D341Med (cell line): ENCODE measurements at regions not wholly inside any gene's neighbourhood (a gene's known extent, or its start where the extent isn't known, plus 50 kb on each side); places are given as distances from the start of the nearest gene placed in this dataset.
"Not testable (repeated sequence)": the region's sequence is repeated elsewhere in the genome, so short reads cannot be mapped to it uniquely, and the experiment has no call there.

ENCODE experiments used
- DNase-seq: peaks from one replicate; pipeline ENCODE4 v3.0.0; 2012; ENCODE audit warnings: low spot score

DNA sequence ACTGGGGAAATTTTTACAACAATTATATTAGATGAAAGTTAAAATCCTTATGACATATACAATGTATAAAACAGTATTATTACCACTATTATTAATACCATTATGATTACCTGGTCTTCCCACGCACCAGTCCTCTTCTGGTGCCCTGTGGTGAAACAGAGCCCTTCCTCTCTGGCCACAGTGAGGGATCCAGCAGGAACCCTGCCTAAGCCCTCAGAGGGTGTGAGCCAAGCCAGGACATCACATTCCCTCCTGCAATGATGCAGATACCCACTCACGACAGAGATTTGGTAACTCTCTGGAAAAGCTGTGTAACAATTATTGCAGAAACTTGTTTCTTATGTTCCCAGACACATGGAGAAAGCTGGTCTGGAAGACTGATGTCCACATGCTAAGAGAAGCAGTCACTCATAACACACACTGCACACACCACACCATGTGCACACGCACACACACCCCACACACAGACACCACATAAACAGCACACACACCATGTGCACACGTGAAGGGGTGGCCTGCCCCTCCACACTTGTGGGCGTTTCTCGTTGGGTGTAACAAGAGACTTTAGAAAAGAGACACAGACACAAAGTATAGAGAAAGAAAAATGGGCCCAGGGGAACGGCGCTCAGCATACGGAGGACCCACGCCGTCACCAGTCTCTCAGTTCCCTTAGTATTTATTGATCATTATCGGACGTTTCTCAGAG lies 1373.8 kb upstream of the DEFB115 start:
- not testable (repeated sequence) for DNase-seq

DNA sequence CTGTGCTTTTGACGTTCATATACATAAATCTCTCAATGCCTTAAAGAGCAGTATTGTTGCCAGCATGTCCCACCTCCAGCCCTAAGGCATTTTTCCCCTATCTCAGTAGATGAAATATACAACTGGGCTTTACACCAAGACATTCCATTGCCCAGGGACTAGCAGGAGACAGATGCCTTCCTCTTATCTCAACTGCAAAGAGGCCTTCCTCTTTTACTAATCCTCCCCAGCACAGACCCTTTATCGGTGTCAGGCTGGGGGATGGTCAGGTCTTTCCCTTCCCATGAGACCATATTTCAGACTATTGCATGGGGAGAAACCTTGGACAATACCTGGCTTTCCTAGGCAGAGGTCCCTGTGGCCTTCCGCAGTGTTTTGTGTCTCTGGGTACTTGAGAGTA lies 1373.1 kb upstream of the DEFB115 start:
- not testable (repeated sequence) for DNase-seq

DNA sequence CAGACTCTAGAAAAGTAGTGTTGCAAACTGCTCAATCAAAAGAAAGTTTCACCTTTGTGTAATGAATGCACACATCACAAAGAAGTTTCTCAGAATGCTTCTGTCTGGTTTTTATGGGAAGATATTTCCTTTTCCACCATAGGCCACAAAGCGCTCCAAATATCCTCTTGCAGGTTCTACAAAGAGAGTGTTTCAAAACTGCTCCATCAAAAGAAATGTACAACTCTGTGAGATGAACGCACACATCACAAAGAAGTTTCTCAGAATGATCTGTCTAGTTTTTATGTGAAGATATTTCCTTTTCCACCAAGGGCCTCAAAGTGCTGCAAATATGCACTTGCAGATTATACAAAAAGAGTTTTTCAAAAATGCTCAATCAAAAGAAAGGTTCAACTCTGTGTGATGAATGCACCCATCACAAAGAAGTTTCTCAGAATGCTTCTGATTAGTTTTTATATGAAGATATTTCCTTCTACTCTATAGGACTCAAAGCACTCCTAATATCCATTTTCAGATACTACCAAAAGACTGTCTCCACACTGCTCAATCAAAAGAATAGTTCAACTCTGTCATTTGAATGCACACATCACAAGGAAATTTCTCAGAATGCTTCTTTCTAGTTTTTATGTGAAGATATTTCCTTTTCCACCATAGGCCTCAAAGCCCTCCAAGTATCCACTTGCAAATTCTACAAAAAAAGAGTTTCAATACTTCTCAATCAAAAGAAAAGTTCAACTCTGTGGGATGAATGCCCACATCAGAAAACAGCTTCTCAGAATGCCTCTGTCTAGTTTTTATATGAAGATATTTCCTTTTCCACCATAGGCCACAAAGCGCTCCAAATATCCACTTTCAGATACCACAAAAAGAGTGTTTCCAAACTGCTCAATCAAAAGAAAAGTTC lies 1371.9 kb upstream of the DEFB115 start:
- not testable (repeated sequence) for DNase-seq

DNA sequence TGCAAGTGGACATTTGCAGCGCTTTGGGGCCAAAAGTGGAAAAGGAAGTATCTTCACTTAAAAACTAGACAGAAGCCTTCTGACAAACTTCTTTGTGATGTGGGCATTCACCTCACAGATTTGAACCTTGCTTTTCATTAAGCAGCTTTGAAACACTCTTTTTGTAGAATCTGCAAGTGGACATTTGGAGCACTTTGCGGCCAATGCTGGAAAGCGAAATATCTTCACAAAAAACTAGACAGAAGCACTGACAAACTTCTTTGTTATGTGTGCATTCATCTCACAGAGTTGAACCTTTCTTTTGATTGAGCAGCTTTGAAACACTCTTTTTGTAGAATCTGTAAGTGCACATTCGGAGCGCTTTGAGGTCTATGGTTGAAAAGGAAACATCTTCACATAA lies 1365.9 kb upstream of the DEFB115 start:
- not testable (repeated sequence) for DNase-seq
